Right ventricle myocardium inferior (tissue), 1 donor: ENCODE measurements at regions not wholly inside any gene's neighbourhood (a gene's known extent, or its start where the extent isn't known, plus 50 kb on each side); places are given as distances from the start of the nearest gene placed in this dataset.

Experiments used
- ATAC-seq: fragments of 200-7000 bp; cut with Tn5 transposase; one replicate; pipeline ENCODE4 v1.9.1; 2020; ENCODE audit warnings: mild to moderate bottlenecking, moderate library complexity
- DNase-seq: peaks from one replicate; pipeline ENCODE4 v3.0.0; 2021; ENCODE audit errors: missing footprints
- intact Hi-C: fragments of 100-400 bp; cut with DNase I; formaldehyde crosslinking; loops from one replicate; pipeline ENCODE4 v1.11.0; 2022
- donor health status: DM: no; HTN: yes; CAD: no; lungs with severe emphysema.

- ATAC-seq (no peak), DNase-seq (no peak)
- intact Hi-C loops, result no loop called here
These were observed 951.2 kb upstream of the TSPY4 start for GRCh38 chrY:8386053-8386452.

- DNase-seq (no peak), ATAC-seq (no peak)
- intact Hi-C loops, result no loop called here
These were observed 948.8 kb upstream of the TSPY4 start for GRCh38 chrY:8388512-8388911.

- no peak for DNase-seq
- ATAC-seq, result no peak
- intact Hi-C loops, result loop anchor here (5.0 kb wide), 1 partner anchor 523 kb away; no protein-coding TSS in a partner anchor
These were observed 947.0 kb upstream of the TSPY4 start for GRCh38 chrY:8390310-8390709.

GRCh38 chrY:8393246-8393645 lies 944.0 kb upstream of the TSPY4 start:
- no peak for ATAC-seq
- no peak for DNase-seq
- intact Hi-C loops, result loop anchor here (5.0 kb wide), 1 partner anchor 526 kb away; no protein-coding TSS in a partner anchor

- ATAC-seq (no peak), DNase-seq (no peak)
- intact Hi-C loops, result no loop called here
These were observed 914.4 kb upstream of the TSPY4 start for GRCh38 chrY:8422906-8423305.

- no peak for ATAC-seq
- DNase-seq, result no peak
- intact Hi-C loops, result no loop called here
These were observed 910.8 kb upstream of the TSPY4 start for GRCh38 chrY:8426433-8426832.

GRCh38 chrY:8437510-8437909 lies 899.8 kb upstream of the TSPY4 start:
- intact Hi-C loops, result no loop called here
- ATAC-seq (no peak), DNase-seq (no peak)

- no peak for ATAC-seq
- DNase-seq, result no peak
- intact Hi-C loops, result no loop called here
These were observed 895.2 kb upstream of the TSPY4 start for GRCh38 chrY:8442097-8442496.

- DNase-seq (no peak), ATAC-seq (no peak)
- intact Hi-C loops, result no loop called here
These were observed 884.3 kb upstream of the TSPY4 start for GRCh38 chrY:8452963-8453362.

- ATAC-seq (no peak), DNase-seq (no peak)
- intact Hi-C loops, result no loop called here
These were observed 870.5 kb upstream of the TSPY4 start for GRCh38 chrY:8466813-8467212.

GRCh38 chrY:8470249-8470648 lies 867.0 kb upstream of the TSPY4 start:
- no peak for DNase-seq
- no peak for ATAC-seq
- intact Hi-C loops, result no loop called here

- intact Hi-C loops, result no loop called here
- ATAC-seq (no peak), DNase-seq (no peak)
These were observed 858.1 kb upstream of the TSPY4 start for GRCh38 chrY:8479141-8479540.

GRCh38 chrY:8488955-8489354 lies 848.3 kb upstream of the TSPY4 start:
- no peak for DNase-seq
- ATAC-seq, result no peak
- intact Hi-C loops, result no loop called here

- DNase-seq (no peak), ATAC-seq (no peak)
- intact Hi-C loops, result no loop called here
These were observed 847.2 kb upstream of the TSPY4 start for GRCh38 chrY:8489880-8490630.

GRCh38 chrY:8494396-8494795 lies 842.9 kb upstream of the TSPY4 start:
- no peak for ATAC-seq
- intact Hi-C loops, result no loop called here

GRCh38 chrY:8495243-8495642 lies 842.0 kb upstream of the TSPY4 start:
- intact Hi-C loops, result no loop called here
- ATAC-seq, result no peak

More at GRCh38 chrY:8494396-8494795, 842.9 kb upstream of the TSPY4 start:
- DNase-seq, result no peak

GRCh38 chrY:8500888-8501287 lies 836.4 kb upstream of the TSPY4 start:
- ATAC-seq (no peak), DNase-seq (no peak)
- intact Hi-C loops, result no loop called here

More at GRCh38 chrY:8495243-8495642, 842.0 kb upstream of the TSPY4 start:
- DNase-seq, result no peak

- intact Hi-C loops, result no loop called here
- DNase-seq, result no peak
- ATAC-seq, result no peak
These were observed 803.8 kb upstream of the TSPY4 start for GRCh38 chrY:8533468-8533867.

GRCh38 chrY:8535704-8536103 lies 801.6 kb upstream of the TSPY4 start:
- DNase-seq, result no peak
- intact Hi-C loops, result no loop called here
- ATAC-seq, result no peak

GRCh38 chrY:8536277-8536676 lies 801.0 kb upstream of the TSPY4 start:
- DNase-seq, result no peak
- no peak for ATAC-seq
- intact Hi-C loops, result no loop called here

- ATAC-seq (peak; percentile 46), DNase-seq (no peak)
- intact Hi-C loops, result no loop called here
These were observed 796.0 kb upstream of the TSPY4 start for GRCh38 chrY:8541306-8541705.
